Vagina (tissue), 2 donors: ENCODE measurements at regions not wholly inside any gene's neighbourhood (a gene's known extent, or its start where the extent isn't known, plus 50 kb on each side); places are given as distances from the start of the nearest gene placed in this dataset.

Source experiments
- CTCF ChIP-seq, 3 experiments: fragments of 450-650 bp in 2 of 3; fragments of 200-600 bp in 1 of 3; sonication (generic) in 1 of 3; IDR thresholded peaks; one replicate each; pipeline ENCODE4 v1.5.1; 2017 to 2019; ENCODE audit warnings: antibody characterized with exemption in 3 of 3, mild to moderate bottlenecking in 2 of 3, moderate library complexity in 2 of 3
- POLR2A ChIP-seq, 2 donors: fragments of 450-650 bp; IDR thresholded peaks; one replicate each; pipeline ENCODE4 v1.6.1; 2017; ENCODE audit warnings: antibody characterized with exemption in 2 of 2, mild to moderate bottlenecking in 2 of 2, moderate library complexity in 2 of 2
- POLR2AphosphoS5 ChIP-seq, 2 donors: sonication (generic); formaldehyde crosslinking; IDR thresholded peaks; one replicate each; pipeline ENCODE4 v1.9.0; 2017; ENCODE audit warnings: antibody characterized with exemption in 2 of 2, mild to moderate bottlenecking in 2 of 2, low read depth in 1 of 2; ENCODE audit not compliant: insufficient read depth in 1 of 2

- TF ChIP-seq CTCF (IDR thresholded peaks at IDR 0.05) (no peak), POLR2AphosphoS5 (IDR thresholded peaks at IDR 0.05; ENCODE audit: insufficient read depth in 1 of 2, low read depth in 1 of 2) (no peak), POLR2A (IDR thresholded peaks at IDR 0.05) (no peak)
Measured at GRCh38 chr12:69055280-69055679, 122.3 kb upstream of the CPM start.
